Germinal center (tissue), 1 donor: ENCODE measurements at regions not wholly inside any gene's neighbourhood (a gene's known extent, or its start where the extent isn't known, plus 50 kb on each side); places are given as distances from the start of the nearest gene placed in this dataset.
"Not testable (repeated sequence)": the region's sequence is repeated elsewhere in the genome, so short reads cannot be mapped to it uniquely, and the experiment has no call there.

Experiments used
- DNase-seq: peaks from one replicate; pipeline ENCODE4 v3.0.0; 2012; ENCODE audit warnings: mixed read lengths, low spot score

- no peak for DNase-seq
These were observed 114.2 kb upstream of the MAN2A1 start for GRCh38 chr5:109575506-109575905.

- DNase-seq, result no peak
These were observed 114.7 kb upstream of the MAN2A1 start for GRCh38 chr5:109574985-109575384.

GRCh38 chr5:109573766-109574165 lies 116.0 kb upstream of the MAN2A1 start:
- DNase-seq, result no peak

- DNase-seq, result no peak
These were observed 116.5 kb upstream of the MAN2A1 start for GRCh38 chr5:109573256-109573655.

- no peak for DNase-seq
These were observed 117.9 kb upstream of the MAN2A1 start for GRCh38 chr5:109571785-109572184.

- no peak for DNase-seq
These were observed 119.3 kb upstream of the MAN2A1 start for GRCh38 chr5:109570362-109570874.

GRCh38 chr5:109567374-109568044 lies 122.2 kb upstream of the MAN2A1 start:
- DNase-seq, result no peak

- no peak for DNase-seq
These were observed 123.4 kb upstream of the MAN2A1 start for GRCh38 chr5:109566361-109566760.

GRCh38 chr5:109563739-109564138 lies 126.0 kb upstream of the MAN2A1 start:
- no peak for DNase-seq

- no peak for DNase-seq
These were observed 126.5 kb upstream of the MAN2A1 start for GRCh38 chr5:109563189-109563588.

GRCh38 chr5:109562441-109562840 lies 127.3 kb upstream of the MAN2A1 start:
- DNase-seq, result no peak

- DNase-seq, result no peak
These were observed 128.3 kb upstream of the MAN2A1 start for GRCh38 chr5:109561447-109561846.

GRCh38 chr5:109560554-109560953 lies 129.2 kb upstream of the MAN2A1 start:
- DNase-seq, result no peak

- DNase-seq, result no peak
These were observed 130.8 kb upstream of the MAN2A1 start for GRCh38 chr5:109558952-109559351.

- no peak for DNase-seq
These were observed 131.4 kb upstream of the MAN2A1 start for GRCh38 chr5:109558364-109558763.

GRCh38 chr5:109553846-109554245 lies 135.9 kb upstream of the MAN2A1 start:
- DNase-seq, result no peak

- DNase-seq, result not testable (repeated sequence)
These were observed 138.5 kb upstream of the MAN2A1 start for GRCh38 chr5:109551234-109551633.

GRCh38 chr5:109550077-109550476 lies 139.7 kb upstream of the MAN2A1 start:
- DNase-seq, result no peak

GRCh38 chr5:109546461-109546860 lies 136.7 kb upstream of the PJA2 start:
- no peak for DNase-seq

GRCh38 chr5:109544873-109545272 lies 135.1 kb upstream of the PJA2 start:
- not testable (repeated sequence) for DNase-seq

- DNase-seq, result not testable (repeated sequence)
These were observed 128.9 kb upstream of the PJA2 start for GRCh38 chr5:109538692-109539091.

GRCh38 chr5:109535090-109535489 lies 125.3 kb upstream of the PJA2 start:
- DNase-seq, result not testable (repeated sequence)

GRCh38 chr5:109533751-109534272 lies 124.0 kb upstream of the PJA2 start:
- DNase-seq, result no peak
